Osteocyte (in vitro differentiated cells): ENCODE measurements at regions not wholly inside any gene's neighbourhood (a gene's known extent, or its start where the extent isn't known, plus 50 kb on each side); places are given as distances from the start of the nearest gene placed in this dataset.
A peak's percentile ranks its signal among the peaks of the same experiment; 100 is the strongest.

Experiments used
- DNase-seq: peaks from one replicate; pipeline ENCODE4 v3.0.0; 2021; ENCODE audit warnings: mixed read lengths; ENCODE audit not compliant: unreplicated experiment; ENCODE audit errors: extremely low spot score
- H3K27ac Mint-ChIP-seq: one replicate; pipeline ENCODE4 v1.8.0; 2021; ENCODE audit warnings: mild to moderate bottlenecking, mixed read lengths; ENCODE audit not compliant: unreplicated experiment
- H3K27me3 Mint-ChIP-seq: one replicate; pipeline ENCODE4 v1.8.0; 2021; ENCODE audit warnings: mixed read lengths; ENCODE audit not compliant: unreplicated experiment
- H3K36me3 Mint-ChIP-seq: one replicate; pipeline ENCODE4 v1.8.0; 2021; ENCODE audit warnings: mixed read lengths; ENCODE audit not compliant: unreplicated experiment
- H3K4me1 Mint-ChIP-seq: one replicate; pipeline ENCODE4 v1.8.0; 2021; ENCODE audit warnings: mixed read lengths; ENCODE audit not compliant: unreplicated experiment
- H3K4me3 Mint-ChIP-seq: one replicate; pipeline ENCODE4 v1.8.0; 2021; ENCODE audit warnings: mild to moderate bottlenecking, moderate library complexity, mixed read lengths; ENCODE audit not compliant: unreplicated experiment
- H3K9me3 Mint-ChIP-seq: one replicate; pipeline ENCODE4 v1.8.0; 2021; ENCODE audit warnings: mixed read lengths; ENCODE audit not compliant: unreplicated experiment
- TF ChIP-seq, protein P1 (sequence below): fragments of 200-600 bp; sonication (generic); IDR thresholded peaks from 2 replicates; pipeline ENCODE4 v1.5.0; 2021; ENCODE audit warnings: antibody characterized with exemption, mild to moderate bottlenecking, moderate library complexity

DNA sequence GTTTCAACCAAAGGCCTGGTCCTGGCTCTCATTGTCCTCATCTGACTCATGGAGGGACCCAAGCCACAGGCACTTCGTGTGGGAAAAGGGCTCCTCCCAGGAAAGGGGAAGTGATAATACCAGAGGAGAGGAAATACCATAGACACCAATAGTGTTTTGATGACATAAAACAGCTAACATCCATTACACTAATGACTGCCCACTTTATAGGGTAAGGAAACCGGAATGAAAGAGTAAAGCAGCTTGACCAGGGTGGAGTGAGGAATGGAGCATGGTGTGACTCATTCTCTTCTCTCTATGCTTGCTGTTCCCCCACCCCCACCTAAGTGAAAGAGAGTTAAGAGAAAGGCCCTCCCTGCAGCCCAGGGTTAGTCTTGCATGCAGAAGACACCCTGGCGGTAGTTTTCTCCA, 67.4 kb upstream of the HRH2 start:
- Mint-ChIP-seq H3K27me3 (no peaks in the 10 kb centered on the region), H3K36me3 (no peaks in the 10 kb centered on the region), H3K4me3 (no peak overlapping the region), H3K9me3 (peaks cover 24% of the 10 kb centered on the region), H3K27ac (peak overlapping the region; percentile 37), H3K4me1 (no peaks in the 10 kb centered on the region)
- no peak for DNase-seq
- TF ChIP-seq, protein P1, sequence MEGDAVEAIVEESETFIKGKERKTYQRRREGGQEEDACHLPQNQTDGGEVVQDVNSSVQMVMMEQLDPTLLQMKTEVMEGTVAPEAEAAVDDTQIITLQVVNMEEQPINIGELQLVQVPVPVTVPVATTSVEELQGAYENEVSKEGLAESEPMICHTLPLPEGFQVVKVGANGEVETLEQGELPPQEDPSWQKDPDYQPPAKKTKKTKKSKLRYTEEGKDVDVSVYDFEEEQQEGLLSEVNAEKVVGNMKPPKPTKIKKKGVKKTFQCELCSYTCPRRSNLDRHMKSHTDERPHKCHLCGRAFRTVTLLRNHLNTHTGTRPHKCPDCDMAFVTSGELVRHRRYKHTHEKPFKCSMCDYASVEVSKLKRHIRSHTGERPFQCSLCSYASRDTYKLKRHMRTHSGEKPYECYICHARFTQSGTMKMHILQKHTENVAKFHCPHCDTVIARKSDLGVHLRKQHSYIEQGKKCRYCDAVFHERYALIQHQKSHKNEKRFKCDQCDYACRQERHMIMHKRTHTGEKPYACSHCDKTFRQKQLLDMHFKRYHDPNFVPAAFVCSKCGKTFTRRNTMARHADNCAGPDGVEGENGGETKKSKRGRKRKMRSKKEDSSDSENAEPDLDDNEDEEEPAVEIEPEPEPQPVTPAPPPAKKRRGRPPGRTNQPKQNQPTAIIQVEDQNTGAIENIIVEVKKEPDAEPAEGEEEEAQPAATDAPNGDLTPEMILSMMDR = no peak

DNA sequence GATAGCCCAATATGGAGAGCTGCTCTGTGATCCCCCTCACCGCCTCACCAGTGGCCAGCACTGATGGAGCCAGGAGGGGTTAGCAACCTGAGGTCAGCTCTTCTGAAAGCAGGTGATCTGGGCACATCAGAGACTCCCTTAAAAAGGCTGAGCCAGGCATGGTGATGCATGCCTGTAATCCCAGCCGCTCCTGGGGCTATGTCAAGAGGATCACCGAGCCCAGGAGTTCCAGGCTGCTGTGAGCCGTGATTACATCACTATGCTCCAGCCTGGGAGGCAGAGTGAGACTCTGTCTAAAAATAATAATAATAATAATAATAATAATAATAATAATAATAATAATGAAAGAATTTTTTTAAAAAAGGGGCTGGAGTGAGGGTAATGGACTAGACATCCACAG, 66.6 kb upstream of the HRH2 start:
- TF ChIP-seq, protein P1 = no peak
- Mint-ChIP-seq H3K36me3 (no peaks in the 10 kb centered on the region), H3K27me3 (no peaks in the 10 kb centered on the region), H3K9me3 (peaks cover 17% of the 10 kb centered on the region), H3K27ac (no peak overlapping the region), H3K4me3 (no peak overlapping the region), H3K4me1 (no peaks in the 10 kb centered on the region)
- no peak for DNase-seq

DNA sequence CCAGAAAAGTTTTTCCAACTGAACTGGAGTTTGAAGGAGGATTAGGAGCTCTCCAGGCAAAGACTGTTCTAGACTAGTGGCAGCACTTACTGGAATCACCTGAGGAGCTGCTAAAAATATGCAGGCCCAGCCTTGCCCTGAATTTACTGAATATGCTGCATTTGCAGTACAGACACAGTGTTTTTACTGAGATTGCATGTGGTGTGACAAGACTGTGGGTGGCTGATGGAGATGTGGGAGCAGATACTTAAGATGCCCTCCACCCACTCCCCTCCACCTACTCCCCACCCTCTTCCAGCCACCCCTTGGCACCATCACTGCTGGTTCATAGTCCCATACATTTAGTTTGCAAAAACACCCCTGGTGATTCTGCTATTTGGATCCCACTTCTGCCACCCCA, 64.1 kb upstream of the HRH2 start:
- Mint-ChIP-seq H3K27ac (no peak overlapping the region), H3K36me3 (no peaks in the 10 kb centered on the region), H3K4me1 (no peaks in the 10 kb centered on the region), H3K27me3 (no peaks in the 10 kb centered on the region), H3K9me3 (peaks cover 13% of the 10 kb centered on the region), H3K4me3 (no peak overlapping the region)
- no peak for DNase-seq
- TF ChIP-seq, protein P1 = no peak

DNA sequence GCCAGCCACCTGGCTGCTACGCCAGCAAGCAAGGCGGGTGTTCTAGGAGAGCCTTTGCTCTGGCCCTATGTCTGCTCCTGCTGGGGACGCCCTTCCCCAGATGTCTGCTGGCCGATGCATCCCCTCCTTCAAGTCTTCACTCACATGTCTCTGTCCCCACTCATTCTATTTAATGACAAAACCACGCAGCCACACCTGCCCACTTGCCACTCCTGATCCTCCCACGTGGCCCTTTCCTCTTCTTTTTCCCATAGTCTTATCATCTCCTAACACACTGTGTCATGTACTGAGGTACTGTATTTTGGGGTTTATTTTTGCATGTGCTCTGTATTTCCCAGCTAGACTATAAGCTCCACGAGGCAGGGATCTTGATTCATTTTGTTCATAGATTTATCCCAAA, 62.0 kb upstream of the HRH2 start:
- Mint-ChIP-seq H3K27ac (no peak overlapping the region), H3K4me1 (no peaks in the 10 kb centered on the region), H3K4me3 (no peak overlapping the region), H3K9me3 (peaks cover 5% of the 10 kb centered on the region), H3K36me3 (no peaks in the 10 kb centered on the region), H3K27me3 (no peaks in the 10 kb centered on the region)
- no peak for DNase-seq
- TF ChIP-seq, protein P1 = no peak

DNA sequence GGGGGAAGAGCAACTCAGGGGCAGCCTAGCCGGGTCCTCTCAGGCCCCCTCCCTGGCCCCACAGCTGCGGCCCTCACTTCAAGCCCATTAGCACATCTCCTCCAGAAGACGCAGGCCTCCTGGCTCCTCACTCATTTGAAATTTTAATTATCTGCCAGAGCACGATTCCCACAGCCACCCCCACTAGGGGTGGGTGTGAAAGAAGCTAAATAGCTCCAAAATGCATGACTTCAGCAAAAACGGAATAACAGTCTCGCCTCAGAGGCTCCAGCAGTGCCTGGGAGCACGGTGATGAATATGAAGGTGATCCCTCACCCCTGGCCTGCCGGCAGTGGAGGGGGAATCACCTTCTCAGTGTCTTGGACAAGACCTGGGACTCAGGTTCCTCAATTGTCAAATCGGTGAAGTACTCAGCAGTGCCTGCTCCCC, 61.1 kb upstream of the HRH2 start:
- TF ChIP-seq, protein P1 = no peak
- Mint-ChIP-seq H3K27me3 (no peaks in the 10 kb centered on the region), H3K9me3 (peaks cover 5% of the 10 kb centered on the region), H3K27ac (no peak overlapping the region), H3K4me3 (no peak overlapping the region), H3K4me1 (no peaks in the 10 kb centered on the region), H3K36me3 (no peaks in the 10 kb centered on the region)
- DNase-seq = no peak
